Testis (tissue), 2 donors: ENCODE measurements at regions not wholly inside any gene's neighbourhood (a gene's known extent, or its start where the extent isn't known, plus 50 kb on each side); places are given as distances from the start of the nearest gene placed in this dataset.

Experiments
- CTCF ChIP-seq, 3 experiments: fragments of 450-650 bp in 2 of 3; fragments of 200-600 bp in 1 of 3; sonication (generic) in 1 of 3; IDR thresholded peaks; one replicate each; pipeline ENCODE4 v1.5.1; 2016 to 2019; ENCODE audit warnings: antibody characterized with exemption in 3 of 3, mild to moderate bottlenecking in 2 of 3, moderate library complexity in 1 of 3
- POLR2A ChIP-seq: fragments of 450-650 bp; IDR thresholded peaks from one replicate; pipeline ENCODE4 v1.6.1; 2017; ENCODE audit warnings: antibody characterized with exemption, mild to moderate bottlenecking, moderate library complexity

GRCh38 chr16:9261376-9261775, 169.9 kb downstream of the HAPSTR1 start:
- TF ChIP-seq POLR2A (no peak), CTCF (IDR thresholded peaks at IDR 0.05) (no peak)
